HG03571 (cell line): ENCODE measurements at regions not wholly inside any gene's neighbourhood (a gene's known extent, or its start where the extent isn't known, plus 50 kb on each side); places are given as distances from the start of the nearest gene placed in this dataset.
"Not testable (repeated sequence)": the region's sequence is repeated elsewhere in the genome, so short reads cannot be mapped to it uniquely, and the experiment has no call there.

Experiments
- ATAC-seq: cut with Tn5 transposase; IDR thresholded peaks from one replicate; pipeline ENCODE4 v1.9.1; 2021; ENCODE audit not compliant: unreplicated experiment

DNA sequence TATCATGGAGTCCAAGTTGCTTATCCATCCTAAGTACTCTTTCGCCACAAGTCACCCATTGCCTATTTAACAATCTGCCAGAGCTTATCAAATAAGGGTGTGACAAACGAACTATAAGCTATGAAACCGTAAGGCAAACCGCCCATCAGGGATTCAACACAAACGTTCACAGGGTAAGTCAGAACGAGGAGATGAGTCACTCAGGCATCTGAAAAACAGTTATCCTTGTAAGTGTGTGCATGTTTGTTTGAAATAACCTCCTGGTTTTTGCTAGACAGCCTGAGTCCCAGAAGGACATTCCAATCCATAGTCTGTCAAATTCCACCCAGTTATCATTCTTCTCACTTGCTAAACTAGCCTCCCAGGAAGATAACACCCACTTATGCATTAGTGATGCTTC, 299.1 kb downstream of the PAX3 start:
- no peak for ATAC-seq

DNA sequence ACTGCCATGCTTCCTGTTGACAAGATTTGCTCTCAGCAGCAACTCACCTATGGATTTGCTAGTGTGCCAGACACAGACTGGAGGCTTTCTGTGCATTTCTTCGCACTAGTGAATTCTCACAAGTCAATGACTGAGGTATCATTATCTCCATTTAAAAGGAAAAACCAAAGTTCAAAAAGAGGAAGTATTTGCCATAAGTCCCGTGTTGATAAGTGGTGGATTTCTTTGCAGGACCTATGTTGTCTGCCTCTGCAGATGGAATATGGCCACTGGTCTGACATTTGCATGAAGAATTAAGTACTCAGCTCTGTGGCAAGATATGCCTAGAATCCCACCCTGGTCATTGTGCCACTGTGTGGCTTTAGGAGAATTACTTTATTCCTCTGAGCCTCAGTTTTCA, 299.6 kb downstream of the PAX3 start:
- ATAC-seq = no peak

DNA sequence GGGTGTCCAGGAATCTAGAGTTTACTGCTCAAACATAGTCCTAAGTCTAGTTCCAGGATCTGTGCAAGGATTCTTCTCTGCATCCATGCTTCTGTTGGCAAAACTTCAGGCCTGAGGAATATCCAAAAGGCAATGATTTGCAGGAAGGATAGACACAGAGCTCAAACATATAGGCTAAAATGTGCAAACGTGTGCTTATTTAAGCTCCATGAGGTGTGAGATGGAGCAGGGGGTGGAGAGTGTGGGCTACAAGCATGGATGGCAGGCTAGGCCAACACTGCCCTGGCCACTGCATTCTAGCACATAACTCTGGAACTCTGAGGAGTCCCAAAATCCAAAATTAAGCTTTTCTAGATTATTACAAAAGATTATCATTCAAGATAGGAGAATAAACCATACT, 301.1 kb downstream of the PAX3 start:
- ATAC-seq = no peak

DNA sequence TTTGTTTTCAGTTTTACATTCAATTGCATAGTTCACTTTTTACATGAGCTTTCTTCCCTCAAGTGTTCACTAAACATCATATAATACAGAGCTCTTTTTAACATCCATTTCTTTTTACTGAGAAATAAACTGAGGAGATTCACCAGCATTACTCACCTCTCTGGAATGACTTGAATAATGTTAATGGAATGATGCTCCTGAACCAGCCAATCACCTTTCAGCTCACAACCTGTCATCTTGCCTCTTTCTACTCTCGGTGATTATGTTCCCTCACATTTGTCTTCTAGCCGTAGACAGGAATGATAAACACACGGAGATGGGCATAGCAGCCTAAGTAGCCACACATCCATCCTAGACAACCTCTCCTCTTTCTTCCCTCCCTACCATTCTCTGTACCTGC, 301.7 kb downstream of the PAX3 start:
- no peak for ATAC-seq

DNA sequence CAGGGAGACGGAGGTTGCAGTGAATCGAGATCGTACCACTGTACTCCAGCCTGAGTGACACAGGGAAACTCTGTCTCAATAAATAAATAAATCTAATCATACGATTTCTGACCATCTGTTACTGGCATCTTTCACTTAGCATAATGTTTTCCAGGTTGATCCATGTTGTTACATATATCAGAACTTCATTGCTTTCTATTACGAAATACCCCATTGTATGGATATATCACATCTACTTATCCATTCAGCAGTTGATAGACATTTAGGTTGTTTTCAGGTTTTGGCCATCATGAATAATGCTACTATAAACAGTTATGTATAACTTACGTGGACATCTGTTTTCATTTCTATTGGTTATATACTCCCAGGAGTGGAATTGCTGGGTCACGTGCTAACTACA, 303.9 kb downstream of the PAX3 start:
- no peak for ATAC-seq

DNA sequence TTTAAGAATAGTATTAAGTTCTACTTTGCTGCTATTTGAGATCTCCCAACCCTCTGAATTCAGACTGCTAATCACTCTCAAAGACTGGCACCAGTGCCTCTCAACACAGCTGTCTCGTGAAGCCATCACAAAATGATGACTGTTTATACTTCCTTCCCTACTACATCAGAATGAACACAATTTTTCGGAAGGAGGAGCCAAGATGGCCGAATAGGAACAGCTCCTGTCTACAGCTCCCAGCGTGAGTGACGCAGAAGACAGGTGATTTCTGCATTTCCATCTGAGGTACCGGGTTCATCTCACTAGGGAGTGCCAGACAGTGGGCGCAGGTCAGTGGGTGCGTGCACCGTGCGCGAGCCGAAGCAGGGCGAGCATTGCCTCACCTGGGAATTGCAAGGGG, 314.4 kb downstream of the PAX3 start:
- ATAC-seq = not testable (repeated sequence)

DNA sequence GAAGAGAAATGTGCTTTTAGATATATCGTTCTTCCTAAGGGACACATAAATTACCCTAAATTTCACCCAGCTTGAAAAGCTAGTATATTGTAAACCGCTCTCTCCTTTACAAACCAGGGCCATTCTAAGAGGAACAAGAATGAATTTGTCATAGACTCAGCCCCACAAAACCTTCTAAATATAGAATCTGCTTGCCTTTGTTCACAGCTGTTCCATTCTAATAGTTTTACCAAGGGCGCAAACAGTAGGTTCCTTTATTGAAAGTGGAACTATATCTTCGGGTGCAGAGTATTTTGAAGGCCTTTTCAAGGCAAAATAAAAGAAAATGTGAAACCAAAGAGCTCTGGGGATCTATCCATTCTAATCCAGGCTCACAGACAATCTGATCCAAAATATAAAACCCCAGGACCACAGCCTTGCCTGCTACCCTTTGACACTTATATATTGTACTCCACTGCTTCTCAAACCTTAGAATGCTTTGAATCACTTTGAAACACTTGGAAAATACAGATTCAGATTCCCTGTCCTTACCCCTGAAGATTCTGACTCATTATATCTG, 316.8 kb downstream of the PAX3 start:
- ATAC-seq = no peak

DNA sequence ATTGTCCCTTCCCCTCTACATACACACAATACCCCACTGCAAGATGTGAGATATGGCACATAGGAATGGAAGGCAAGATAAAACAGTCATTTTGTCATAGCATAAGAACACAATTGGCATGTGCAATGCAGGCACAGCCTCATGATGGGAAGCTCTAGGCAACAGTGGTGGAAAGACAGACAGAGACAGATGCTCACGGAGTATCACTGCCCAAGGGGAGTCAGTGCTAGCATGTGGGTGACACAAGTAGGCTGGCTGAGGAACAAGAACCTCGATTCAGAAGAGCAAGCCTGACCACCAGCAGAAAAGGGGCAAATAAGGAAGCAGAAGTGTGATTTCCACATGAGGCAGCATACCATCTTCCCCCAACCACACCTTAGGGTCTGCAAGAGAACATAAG, 323.6 kb downstream of the PAX3 start:
- ATAC-seq = no peak

DNA sequence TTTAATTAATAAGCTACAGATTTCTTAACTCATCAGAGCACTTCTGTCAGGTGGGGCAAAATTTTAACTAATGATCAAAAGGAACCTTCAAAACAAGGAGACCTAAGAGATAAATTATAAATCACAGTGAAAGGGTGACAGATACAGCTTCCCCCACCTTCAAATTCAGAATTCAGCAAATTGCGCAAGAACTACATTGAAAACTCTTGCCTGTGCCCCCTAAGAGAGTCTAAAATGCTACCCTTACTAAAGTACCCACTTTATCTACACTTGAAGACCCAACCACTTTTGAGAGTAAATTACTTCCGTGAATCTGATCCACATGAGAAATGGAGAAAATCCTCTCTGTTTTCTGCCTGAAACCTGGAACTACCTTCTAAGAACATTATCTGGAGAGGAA, 324.9 kb downstream of the PAX3 start:
- no peak for ATAC-seq

DNA sequence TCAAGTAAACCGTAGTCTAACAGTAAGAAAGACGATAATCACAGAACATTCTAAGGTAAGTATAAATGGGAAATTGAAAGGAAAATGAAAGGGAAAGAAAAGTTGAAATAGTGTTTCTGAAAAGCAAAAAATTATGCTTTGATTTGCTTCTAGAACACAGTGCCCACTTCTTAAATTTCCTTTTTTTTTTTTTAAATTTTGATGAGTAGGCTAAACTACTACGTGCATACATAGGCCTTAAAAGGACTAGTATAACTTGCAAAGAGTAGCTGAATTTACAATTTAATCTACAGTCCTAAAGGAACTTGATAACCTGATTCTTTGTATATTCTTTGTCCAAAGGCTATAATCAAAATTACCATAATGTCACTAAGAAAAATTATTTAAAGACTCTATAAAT, 325.3 kb downstream of the PAX3 start:
- no peak for ATAC-seq

DNA sequence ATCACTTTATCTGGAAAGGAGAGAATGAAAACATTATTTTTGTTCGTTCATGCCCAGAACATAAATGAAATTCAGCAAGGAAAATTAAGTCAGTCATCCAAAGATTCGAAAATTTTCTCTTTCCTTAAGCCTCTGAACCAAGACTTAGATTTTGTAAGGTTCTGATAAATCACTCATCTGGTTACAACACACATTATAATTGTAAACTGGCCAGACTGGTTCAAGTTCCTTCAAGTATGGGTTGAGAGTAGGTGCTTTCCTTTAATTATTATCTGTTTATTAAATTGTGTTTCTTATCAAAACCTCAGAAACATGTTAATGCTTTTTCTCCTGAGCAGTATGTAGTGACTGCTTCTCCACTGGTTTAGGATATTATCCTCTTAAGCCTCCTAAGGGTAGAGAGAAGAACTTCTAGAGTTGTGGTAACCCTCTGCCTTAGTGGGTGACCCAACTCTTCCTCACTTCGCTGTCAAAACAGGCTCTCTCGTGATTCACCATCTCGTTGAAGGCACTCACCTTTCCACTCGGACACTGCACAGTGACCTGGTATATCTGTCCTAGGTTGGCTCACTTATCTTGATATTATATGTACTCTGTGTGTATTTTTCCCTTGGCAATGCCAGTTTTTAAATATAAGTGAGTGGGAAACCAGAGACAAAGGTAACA, 325.9 kb downstream of the PAX3 start:
- no peak for ATAC-seq

DNA sequence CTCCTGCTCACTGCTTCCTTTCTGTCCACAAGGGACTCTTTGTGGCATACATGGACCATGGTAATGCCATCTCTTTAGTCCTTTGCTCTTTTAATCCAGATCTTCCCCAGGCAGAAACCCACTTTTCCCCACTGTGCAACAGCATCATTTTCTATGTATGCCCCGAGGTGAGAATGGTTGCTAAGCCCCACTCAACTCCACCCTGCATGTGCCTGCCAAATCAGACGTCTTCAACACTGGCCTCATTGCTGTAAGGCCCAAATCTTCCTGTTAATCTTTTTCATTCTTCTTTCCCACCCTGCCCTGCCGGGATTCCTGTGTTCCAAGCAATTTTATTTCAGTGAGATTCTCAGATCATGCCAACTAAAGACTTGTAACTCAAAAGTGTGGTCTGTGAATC, 328.4 kb downstream of the PAX3 start:
- no peak for ATAC-seq

DNA sequence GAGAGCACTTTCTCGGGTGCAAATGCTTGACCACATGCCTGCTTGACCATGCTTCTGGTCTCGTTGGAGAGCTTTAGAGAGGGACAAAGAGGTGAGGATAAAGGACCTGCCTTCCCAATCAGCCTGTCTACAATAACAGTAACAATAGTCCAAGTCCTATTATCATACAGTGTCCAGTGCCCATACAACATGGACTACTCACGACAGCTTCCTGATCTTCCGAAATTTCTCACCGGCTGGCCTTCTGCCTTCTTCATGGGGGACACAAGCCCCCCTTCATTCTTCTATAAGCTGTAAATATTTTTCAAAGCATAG, 329.0 kb downstream of the PAX3 start:
- ATAC-seq = no peak

DNA sequence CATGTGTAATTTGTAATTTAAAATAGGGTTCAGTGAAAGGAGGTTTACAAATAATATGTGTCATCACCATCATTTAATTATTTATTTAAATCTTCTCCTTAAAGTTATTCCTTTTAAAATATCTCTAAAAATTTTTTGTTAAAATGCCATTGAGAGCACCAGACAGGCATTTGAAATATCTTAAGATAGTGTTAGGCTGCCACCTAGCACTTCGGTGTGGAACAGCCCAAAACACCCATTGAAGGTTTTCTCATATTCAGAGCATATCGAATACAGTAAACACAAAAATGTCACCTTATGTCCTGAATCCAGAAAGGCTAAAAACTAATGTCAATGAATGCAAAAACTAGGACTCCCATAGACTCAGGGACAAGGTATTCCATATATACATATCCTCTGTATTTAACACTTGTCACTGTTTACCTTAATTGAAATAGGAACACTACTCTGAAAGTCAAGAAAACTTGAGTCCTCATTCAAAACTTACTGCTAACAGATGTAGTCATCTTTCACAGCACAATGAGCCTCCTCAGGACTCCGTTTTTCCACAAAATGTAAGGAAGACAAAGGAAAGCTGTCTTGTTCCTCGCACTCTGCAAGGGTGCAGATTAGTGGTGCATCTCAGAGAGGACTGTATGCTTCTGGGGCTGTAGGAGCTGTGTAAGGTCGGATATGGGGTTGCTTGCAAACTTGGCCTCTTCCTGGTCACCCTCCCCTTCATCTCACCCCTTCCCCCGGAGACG, 329.5 kb downstream of the PAX3 start:
- ATAC-seq = no peak

DNA sequence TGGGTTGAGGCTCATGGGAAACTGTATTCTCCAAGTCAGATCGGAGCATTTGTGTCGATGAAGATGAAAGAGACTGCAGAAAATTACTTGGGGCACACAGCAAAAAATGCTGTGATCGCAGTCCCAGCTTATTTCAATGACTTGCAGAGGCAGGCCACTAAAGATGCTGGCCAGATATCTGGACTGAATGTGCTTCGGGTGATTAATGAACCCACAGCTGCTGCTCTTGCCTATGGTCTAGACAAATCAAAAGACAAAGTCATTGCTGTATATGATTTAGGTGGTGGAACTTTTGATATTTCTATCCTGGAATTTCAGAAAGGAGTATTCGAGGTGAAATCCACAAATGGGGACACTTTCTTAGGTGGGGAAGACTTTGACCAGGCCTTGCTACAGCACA, 336.6 kb downstream of the PAX3 start:
- ATAC-seq = no peak

DNA sequence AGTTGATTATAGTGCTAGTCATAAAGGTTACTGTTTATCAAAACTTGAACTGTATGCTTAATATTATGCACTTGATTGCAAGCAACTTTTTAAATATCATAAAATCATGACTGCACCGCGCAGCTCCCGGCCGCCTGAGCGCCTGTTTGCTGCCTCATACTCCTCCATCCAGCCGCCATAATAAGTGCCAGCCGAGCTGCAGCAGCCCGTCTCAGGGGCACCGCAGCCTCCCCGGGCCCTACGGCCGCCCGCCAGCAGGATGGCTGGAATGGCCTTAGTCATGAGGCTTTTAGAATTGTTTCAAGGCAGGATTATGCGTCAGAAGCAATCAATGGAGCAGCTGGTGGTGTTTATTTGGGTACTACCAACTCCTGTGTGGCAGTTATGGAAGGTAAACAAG, 337.2 kb downstream of the PAX3 start:
- no peak for ATAC-seq

DNA sequence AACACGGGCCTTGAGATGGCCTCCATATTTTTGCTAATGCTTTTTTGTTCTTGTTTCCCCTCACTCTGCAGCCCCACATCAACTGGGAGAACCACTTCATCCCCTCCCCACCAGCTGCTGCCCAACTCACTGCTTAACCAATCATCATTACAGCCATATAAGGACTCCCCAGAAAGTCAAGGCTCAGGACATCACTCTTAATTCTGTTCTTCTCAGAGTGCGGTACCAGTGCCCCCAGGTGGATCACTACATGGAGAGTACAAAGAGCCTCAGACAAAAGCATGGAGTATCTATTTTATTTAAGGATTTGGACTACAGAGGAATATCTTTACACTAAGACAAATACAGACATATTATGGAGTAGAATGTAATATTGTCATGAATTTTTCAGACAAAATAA, 340.6 kb downstream of the PAX3 start:
- ATAC-seq = no peak

DNA sequence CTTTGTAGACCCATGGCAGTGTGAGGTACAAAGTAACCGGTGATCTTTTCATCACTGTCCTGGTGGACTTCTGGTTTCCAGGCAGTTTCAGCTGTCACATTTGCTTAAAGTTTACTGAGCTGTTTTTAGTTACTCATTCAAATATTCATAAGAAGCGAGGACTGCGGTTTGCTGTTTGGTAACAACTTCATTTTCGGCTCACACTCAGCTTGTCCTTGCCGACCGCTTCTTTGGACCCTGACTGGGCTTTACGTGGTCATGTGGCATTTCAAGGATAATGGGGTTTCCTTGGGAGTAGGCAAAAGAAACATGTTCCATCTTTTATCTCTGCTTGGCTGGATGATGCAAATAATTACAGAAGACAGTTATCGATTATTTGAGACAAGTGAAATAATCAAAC, 350.7 kb downstream of the PAX3 start:
- ATAC-seq = no peak

DNA sequence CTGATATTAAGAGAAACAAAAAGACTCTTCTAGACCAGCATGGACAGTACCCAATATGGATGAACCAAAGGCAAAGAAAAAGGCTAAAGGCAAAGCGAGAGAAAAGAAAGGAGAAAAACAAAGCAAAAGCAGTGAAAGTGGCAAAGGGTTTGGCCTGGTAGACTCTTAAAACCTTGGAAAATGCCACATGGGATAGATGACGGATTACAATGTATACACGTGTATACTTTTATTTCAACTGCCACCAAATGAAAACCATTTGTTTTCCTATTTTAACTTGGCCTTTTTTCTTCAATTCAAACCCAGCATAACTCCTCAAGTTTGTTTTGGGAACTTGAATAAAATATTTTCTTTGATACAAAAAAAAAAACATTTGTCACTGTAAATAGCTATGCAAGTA, 354.3 kb downstream of the PAX3 start:
- not testable (repeated sequence) for ATAC-seq

DNA sequence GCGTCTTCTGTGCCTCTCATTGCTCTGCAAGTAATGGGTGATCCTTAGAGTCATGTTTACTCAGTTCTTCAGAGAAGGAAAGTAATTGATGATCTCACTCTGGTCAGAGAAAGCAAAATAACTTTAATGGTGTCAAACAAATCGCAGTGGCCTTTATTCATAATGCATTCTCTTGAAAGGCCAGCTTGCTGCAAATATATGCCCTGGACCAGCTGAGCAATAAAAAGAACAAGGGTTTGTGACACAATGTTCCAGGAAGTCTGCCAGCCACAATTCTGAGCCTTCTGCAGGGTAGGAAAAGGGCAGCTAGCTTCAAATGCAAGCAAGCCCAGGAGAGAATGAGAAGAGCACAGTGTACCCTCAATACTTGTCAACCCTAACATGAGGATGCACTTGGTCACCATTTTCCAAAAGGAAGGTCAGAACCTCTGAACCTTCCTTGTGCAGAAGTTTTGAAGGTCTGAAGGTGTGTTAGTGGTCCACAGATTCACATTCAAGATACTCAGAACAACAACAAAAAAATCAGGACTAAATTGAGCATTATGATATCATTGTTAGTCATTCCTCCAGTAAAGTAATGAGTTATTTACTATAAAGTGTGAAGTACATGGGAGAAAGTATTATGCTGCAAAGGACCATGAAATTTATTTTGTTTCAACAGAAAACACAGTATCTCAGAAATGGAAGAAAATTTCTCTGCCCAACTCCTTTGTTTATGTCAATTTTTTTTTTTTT, 355.6 kb downstream of the PAX3 start:
- ATAC-seq = no peak

DNA sequence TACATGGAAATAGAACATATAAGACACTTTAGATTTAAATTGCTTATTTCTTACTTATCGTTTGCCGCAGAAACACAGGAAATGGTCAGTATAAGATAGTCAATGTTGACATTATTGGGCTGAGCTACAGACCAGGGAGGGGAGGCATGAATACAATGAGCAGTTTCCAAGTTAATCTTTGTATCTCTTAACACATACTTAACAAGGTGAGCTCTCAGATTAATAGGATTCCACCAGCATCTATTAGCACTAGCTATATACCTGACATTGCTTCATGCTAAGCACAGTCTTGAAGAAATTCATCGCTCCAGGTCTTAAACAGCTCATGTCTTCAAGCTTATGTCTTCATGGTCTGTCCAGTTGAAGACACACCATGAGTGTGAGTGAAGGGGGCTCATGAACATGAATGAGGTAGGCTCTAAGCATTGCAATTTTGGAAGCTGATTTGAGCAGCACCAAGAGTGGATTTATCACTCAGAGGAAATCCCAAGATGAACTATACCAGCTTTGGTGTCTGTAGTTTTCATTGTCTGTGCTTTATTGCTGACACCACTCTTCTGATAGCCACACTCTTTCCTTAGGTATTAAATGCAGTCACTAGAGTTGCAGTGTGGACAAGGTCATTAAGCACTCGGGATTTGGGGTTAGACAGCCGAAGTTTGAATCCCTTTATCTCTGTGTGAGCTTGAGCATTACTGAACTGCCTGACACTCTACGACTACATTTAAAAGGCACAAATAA, 359.3 kb upstream of the EPHA4 start:
- no peak for ATAC-seq
